Ecto neural progenitor cell (in vitro differentiated cells): ENCODE measurements at regions not wholly inside any gene's neighbourhood (a gene's known extent, or its start where the extent isn't known, plus 50 kb on each side); places are given as distances from the start of the nearest gene placed in this dataset.
"Not testable (repeated sequence)": the region's sequence is repeated elsewhere in the genome, so short reads cannot be mapped to it uniquely, and the experiment has no call there.

Source experiments
- DNase-seq: peaks from one replicate; pipeline ENCODE4 v3.0.0-alpha.2; 2018; ENCODE audit warnings: low spot score

GRCh38 chr17:31677681-31678080 is 181.4 kb downstream of the COPRS start:
- DNase-seq, result no peak

DNA sequence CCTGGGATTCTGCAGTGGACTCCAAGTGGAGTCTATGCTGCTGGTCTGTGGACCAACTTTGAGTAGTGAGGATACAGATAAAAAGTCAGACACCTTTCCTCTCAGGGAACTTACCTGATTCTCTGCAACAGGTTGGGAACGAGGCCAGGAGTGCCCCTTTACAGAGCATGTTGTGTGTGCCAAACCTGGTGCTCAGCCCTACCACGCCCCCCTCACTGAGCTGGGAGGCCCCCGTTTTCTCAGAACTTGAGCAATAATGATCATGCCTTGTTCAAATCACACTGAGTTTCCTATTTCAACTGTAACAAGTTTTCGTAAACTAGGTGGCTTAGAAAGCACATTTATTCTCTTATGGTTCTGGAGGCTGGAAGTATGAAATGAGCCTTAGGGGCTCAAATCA is 182.0 kb downstream of the COPRS start:
- DNase-seq, result no peak

DNA sequence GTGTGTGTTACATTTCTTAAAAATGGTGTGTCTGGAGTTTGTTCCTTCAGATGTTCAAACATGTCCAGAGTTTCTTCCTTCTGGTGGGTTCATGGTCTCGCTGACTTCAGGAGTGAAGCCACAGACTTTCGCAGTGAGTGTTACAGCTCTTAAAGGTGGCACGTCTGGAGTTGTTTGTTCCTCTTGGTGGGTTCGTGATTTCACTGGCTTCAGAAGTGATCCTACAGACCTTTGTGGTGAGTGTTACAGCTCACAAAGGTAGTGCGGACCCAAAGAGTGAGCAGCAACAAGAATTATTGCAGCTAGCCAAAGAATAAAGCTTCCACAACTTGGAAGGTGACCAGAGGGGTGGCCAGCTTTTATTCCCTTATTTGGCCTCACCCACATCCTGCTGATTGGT is 183.7 kb downstream of the COPRS start:
- DNase-seq, result not testable (repeated sequence)

DNA sequence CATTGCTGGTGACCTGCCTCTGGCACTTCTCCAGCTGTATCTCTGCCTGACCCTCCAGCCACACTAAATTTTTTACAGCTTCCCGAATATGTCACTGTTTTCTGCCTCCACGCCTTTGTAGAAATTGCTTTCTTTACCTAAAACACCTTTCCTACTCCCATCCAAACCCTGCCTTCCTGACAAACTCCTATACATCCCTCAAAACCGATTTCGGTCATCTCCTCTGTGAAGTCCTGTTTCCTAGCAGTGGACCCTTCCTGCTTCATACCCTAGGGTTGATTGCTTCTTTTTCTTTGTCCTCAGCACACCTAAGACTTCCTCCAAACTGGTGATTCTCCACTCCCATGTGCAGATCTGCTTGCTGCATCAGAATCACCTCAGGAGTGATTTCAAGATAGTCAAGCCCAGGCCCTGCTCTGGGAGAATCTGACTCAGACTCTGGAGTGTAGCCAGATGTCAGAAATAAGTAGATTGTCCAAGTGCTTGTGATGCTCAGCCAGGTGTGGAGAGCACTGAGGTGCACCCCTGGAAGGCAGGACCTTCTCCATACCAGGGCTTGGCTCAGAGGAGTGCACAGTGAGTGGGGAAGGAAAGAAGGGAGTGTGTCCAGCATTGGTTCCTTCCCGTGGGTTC is 184.2 kb downstream of the COPRS start:
- DNase-seq, result no peak

GRCh38 chr17:31674305-31674704 is 184.7 kb downstream of the COPRS start:
- DNase-seq, result no peak

DNA sequence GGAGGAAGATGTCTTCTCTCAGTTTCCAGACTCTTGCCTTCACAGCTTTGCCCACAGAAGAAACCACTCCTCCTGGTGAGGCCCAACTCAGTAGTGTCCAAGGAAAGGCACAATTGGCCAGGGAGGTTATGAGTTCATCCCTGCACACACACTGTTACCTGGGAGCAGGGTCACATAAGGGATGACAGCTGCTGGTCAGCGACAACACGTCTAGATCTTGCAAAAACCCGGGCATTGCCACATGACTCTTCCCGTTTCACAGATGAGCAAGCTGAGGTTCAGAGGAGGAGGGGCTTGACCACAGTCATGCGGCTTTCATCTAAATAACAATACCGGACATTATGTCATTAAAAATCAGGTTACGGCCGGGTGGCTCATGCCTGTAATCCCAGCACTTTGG is 186.0 kb downstream of the COPRS start:
- DNase-seq, result no peak

GRCh38 chr17:31672161-31672819 is 186.8 kb downstream of the COPRS start:
- no peak for DNase-seq

- no peak for DNase-seq
Measured at GRCh38 chr17:31663576-31663975, 195.5 kb downstream of the COPRS start.

- DNase-seq, result no peak
Measured at GRCh38 chr17:31660684-31661083, 198.4 kb downstream of the COPRS start.

GRCh38 chr17:31657876-31658275 is 201.2 kb downstream of the COPRS start:
- no peak for DNase-seq

- no peak for DNase-seq
Measured at GRCh38 chr17:31654936-31655335, 204.1 kb downstream of the COPRS start.

- DNase-seq, result no peak
Measured at GRCh38 chr17:31653691-31654090, 205.4 kb downstream of the COPRS start.

DNA sequence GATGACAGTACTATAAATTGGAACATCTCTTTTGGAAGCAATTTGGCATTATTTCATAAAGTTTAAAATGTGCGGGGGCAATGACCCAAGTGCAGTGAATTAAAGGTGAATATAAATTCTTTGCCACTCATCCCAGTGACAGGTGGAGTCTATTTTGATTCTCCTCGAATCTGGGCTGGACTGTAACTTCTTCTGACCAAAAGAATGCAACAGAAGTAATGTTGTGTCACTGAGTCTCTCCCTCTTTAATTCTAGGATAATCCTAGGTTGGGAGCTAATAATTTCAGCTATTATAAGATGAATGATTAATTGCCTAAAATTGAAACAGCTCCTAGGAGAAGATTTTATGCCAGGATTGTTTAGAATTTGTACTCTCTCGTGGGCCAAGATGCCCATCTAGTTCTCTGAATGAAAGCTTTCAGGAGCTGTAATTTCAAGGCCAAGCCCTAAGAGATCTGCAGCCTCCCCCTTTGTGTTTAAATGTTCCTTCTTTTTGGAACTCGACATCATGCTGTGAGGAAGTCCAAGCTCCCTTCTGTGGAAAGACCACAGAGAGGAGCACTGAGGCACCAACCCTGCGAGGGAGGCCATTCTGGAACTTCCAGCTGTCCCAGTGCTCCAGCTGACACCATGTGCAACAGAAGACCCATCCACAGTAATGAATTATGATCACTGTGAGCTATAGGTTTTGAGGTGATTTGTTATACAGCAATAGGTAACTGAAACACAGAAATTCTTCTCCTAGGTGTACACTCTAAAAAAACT is 208.1 kb downstream of the COPRS start:
- DNase-seq, result no peak

DNA sequence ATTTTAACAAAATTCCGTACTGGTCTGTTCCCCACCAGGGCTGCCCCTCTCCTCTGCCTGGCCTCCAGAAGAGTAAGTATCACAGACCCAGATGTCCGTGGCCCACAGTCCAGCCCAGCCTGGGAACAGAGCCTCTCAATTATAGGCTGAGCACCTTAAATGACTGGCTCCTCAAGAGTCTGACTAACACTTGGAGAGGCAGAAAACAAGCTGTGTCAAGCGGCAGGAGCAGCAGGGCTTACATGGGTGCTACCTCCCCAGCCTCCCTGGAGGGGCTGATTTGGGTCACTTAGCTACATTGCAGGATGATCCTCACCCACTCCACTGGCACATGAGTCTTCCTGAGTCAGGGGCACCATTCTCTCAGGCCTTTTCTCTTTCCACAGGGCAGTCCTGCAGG is 209.7 kb downstream of the COPRS start:
- no peak for DNase-seq

GRCh38 chr17:31647661-31648060 is 211.4 kb downstream of the COPRS start:
- no peak for DNase-seq

DNA sequence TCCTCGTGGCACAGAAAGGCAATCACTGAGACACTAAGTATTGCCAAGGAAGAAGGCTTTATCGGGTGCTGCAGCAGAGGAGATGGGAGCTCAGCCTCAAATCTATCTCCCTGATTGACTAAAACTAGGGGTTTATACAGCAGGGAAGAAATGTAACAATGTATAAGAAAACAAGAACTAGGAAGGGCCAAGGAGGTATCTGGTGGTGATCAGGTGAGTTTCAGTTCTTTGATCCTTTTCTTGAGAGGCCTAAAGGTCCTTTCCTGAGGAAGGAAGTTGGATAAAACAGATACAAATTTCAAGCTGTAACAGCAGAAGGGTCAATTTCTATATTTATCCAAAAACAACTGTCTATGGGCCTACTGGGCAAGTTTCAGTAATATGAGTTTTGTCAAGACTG is 212.4 kb downstream of the COPRS start:
- no peak for DNase-seq

DNA sequence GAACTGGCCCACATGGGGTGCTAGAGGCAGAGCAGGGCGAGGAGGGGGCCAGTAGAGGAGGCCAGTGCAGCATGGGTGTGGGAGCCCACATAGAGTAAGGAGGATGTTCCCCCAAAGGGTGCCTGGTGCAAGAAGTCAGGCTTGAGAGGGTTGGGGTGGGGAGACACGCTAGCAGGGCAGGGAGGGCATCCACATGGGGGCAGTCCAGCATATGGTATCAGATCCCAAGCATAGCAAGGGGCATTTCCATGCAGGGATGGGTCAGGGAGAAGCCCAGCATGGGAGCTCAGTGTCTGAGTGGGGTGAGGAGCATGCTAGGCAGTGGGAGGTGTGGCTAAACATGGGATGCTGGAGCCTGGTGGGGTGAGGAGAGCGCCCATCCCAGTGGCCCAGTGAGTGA is 213.7 kb downstream of the COPRS start:
- no peak for DNase-seq

DNA sequence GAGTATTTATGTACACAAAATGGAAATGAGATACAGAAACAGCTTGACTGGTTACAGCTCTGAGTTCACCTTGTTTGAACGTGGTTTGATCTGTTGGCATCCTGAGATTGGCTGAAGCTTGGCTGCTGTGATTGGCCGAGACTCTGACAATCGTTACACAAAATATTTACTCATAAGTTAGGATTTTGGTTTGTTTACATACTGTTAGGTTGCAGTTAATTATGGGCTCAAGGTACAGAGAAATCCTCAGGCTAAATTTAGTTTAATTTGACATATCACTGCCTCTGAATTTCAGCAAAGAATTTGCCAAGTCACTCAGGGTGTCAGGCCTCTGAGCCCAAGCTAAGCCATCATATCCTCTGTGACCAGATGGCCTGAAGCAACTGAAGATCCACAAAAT is 227.3 kb downstream of the COPRS start:
- no peak for DNase-seq

- DNase-seq, result not testable (repeated sequence)
Measured at GRCh38 chr17:31630866-31631265, 228.2 kb downstream of the COPRS start.

GRCh38 chr17:31629696-31630470 is 229.2 kb downstream of the COPRS start:
- DNase-seq, result no peak

DNA sequence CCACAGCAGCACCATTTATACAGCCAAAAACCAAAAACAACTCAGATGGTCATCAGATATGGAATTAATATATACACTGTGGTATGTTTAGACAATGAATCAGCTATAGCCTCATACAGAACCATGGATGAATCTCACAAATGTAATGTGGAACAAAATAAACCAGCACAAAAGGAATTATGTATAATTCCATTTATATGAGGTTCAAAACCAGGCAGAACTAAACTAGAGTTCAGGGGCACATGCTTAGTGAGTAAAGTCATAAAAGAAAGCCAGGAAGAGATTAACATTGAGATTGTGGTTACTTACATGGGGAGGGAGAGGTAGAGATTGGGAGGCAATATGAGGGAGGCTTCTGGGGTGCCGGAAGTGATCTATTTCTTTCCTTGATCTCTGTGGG is 231.1 kb downstream of the COPRS start:
- no peak for DNase-seq

- no peak for DNase-seq
Measured at GRCh38 chr17:31623990-31624389, 232.5 kb downstream of the RAB11FIP4 start.

DNA sequence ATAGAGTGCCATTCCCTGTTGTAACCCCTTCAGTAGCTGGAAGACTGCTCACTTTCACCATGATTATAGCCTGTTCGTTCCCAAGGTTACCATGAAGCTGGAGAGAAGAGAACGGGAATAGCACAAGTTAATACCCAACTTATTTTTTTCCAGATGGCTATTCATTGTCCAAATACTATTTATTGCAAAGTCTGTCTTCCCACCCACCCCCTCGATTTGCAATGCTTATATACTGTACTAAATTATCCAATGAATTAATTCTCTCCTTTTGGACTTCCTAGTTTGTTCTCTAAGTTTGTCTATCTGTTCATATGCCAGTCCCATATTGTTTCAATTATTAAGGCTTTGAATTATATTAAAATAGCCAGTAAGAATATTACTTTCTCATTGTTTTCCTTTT is 231.0 kb downstream of the RAB11FIP4 start:
- DNase-seq, result no peak
